ENCODE measurements at regions not wholly inside any gene's neighbourhood (a gene's known extent, or its start where the extent isn't known, plus 50 kb on each side); places are given as distances from the start of the nearest gene placed in this dataset.

GRCh38 chr17:14750866-14751265, 450.0 kb downstream of the HS3ST3B1 start:
- no peak for TF ChIP-seq CTCF (IDR thresholded peaks at IDR 0.05; ENCODE audit: low read depth, low read length, missing control alignments)
- H3K4me3 ChIP-seq (ENCODE audit: low read depth, low read length) = no peak overlapping the region
- no peak for DNase-seq (ENCODE audit: low read depth)

DNA sequence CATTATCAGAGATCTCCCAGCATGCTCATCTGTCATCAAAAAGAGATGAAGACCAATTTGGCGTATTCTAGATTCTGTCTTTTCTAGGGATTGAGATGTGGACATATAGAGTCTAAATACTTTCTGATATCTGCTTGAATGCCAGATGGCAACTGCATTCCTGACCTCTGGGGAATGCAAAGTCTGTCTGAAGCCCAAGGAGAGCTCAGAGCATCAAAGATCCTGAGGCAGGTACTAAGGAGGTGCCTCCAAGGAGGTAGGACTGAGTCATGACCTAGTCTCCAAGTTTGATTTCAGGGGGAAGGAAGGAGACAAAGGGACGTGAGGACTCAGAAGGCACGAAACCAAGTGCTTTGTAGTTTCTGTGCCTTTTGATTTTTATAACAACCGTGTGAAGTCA, 448.4 kb downstream of the HS3ST3B1 start:
- no peak for DNase-seq (ENCODE audit: low read depth)
- no peak overlapping the region for H3K4me3 ChIP-seq (ENCODE audit: low read depth, low read length)
- no peak for TF ChIP-seq CTCF (IDR thresholded peaks at IDR 0.05; ENCODE audit: low read depth, low read length, missing control alignments)

DNA sequence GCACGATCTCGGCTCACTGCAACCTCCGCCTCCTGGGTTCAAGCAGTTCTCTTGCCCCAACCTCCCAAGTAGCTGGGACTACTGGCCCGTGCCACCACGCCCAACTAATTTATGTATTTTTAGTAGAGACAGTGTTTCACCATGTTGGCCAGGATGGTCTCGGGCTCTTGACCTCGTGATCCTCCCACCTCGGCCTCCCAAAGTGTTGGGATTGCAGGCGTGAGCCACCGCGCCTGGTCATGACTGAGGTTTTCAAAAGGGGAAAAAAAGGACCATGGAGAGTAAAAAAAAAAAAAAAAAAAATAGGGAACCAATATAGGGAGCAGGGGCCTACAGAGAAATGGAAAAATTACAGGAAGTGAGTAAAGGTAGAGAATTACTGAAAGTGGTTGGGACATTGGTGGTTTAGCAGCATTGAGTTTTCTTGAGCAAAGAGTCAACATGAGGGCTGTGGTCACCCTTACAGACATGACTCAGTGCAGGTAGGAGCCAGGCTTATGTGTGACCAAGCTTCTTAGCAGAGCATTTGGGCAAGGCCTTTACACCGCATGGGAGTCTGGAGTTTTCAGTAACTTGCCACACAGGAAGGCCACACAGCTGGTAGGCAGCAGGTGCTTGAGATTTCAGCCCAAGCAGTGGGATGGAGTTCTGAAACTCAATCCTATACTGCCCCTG, 447.3 kb downstream of the HS3ST3B1 start:
- no peak overlapping the region for H3K4me3 ChIP-seq (ENCODE audit: low read depth, low read length)
- DNase-seq (ENCODE audit: low read depth) = peak; percentile 55
- no peak for TF ChIP-seq CTCF (IDR thresholded peaks at IDR 0.05; ENCODE audit: low read depth, low read length, missing control alignments)

DNA sequence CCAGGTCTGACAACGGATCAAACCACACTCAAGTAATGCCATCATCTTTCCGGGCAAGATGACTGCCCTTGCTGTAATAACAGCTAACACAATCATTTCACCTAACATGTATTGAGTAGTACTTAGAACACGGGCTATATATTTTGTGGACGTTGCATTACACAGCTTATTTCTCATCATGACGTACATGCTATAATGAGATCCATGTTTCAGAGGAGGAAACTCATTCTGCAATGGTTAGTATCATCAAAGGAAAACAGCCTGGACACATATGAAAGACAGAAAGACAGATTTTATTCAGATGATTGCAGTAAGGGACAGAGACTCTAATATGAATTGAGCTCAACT, 446.7 kb downstream of the HS3ST3B1 start:
- no peak for DNase-seq (ENCODE audit: low read depth)
- H3K4me3 ChIP-seq (ENCODE audit: low read depth, low read length) = no peak overlapping the region
- no peak for TF ChIP-seq CTCF (IDR thresholded peaks at IDR 0.05; ENCODE audit: low read depth, low read length, missing control alignments)

DNA sequence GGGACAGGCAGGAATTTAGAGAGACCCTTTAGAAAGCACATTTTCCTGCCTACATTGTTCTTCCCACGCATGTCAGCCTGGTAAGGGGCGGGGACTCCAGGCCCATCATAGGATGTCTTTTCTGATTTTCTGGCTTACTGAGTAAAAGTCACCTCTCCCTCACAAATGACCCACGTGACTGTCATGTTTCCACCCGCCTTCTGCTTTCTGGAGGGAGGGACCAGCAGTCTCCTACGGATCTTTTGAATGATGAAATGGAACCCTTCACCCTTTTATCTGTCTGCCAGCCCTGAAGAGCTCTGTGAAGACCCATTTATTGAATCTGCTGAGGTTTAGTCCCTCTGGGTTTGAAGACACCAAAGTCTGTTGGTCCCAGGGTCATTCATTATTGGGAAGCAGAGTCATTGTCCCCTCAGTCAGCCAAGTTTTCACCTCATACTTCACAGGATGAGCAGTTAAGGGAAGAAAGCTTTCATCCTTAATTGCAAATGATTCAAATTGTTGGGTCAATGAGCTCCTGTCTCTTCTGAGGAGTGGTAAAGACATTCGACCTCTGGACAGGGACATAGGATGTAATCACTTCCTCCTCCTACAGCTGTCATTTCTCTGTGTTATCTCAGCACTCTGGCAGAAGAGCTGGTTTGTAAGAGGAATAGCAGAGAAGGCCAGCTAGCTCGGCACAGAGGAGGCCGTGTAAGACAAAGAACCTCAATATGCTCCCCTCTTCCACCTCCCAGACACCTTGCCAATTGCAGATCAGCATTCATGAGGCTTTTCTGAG, 446.1 kb downstream of the HS3ST3B1 start:
- TF ChIP-seq CTCF (IDR thresholded peaks at IDR 0.05; ENCODE audit: low read depth, low read length, missing control alignments) = no peak
- no peak for DNase-seq (ENCODE audit: low read depth)
- no peak overlapping the region for H3K4me3 ChIP-seq (ENCODE audit: low read depth, low read length)

DNA sequence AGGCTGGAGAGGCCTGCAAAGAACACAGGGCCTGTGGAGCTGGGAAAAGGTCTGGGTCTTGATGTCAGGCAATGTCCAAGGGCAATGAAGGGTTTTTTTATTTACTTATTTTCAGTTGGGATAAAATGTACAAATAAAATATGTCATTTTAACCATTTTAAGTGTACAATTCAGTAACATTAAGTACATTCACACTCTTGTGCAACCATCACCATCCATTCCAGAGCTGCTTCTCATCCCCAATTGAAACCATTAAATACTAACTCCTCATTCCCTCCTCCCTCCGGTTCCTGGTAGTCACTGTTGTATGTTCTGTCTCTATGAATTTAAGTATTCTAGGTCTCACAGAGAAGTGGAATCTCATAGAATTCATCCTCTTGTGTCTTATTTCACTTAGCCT, 444.7 kb downstream of the HS3ST3B1 start:
- DNase-seq (ENCODE audit: low read depth) = no peak

More for the DNA sequence above, 444.7 kb downstream of the HS3ST3B1 start:
- TF ChIP-seq CTCF (IDR thresholded peaks at IDR 0.05; ENCODE audit: low read depth, low read length, missing control alignments) = no peak
- no peak overlapping the region for H3K4me3 ChIP-seq (ENCODE audit: low read depth, low read length)

Data from GM12864 (cell line).